HG02973 (cell line): ENCODE measurements at regions not wholly inside any gene's neighbourhood (a gene's known extent, or its start where the extent isn't known, plus 50 kb on each side); places are given as distances from the start of the nearest gene placed in this dataset.
"Not testable (repeated sequence)": the region's sequence is repeated elsewhere in the genome, so short reads cannot be mapped to it uniquely, and the experiment has no call there.

Experiments used
- ATAC-seq: cut with Tn5 transposase; IDR thresholded peaks from one replicate; pipeline ENCODE4 v1.9.1; 2021; ENCODE audit warnings: moderate library complexity; ENCODE audit not compliant: unreplicated experiment

- ATAC-seq: not testable (repeated sequence)
Measured at GRCh38 chr16:21532996-21533395, 66.4 kb upstream of the METTL9 start.

- not testable (repeated sequence) for ATAC-seq
Measured at GRCh38 chr16:21533474-21533873, 65.9 kb upstream of the METTL9 start.

- ATAC-seq: not testable (repeated sequence)
Measured at GRCh38 chr16:21534561-21534960, 64.8 kb upstream of the METTL9 start.

GRCh38 chr16:21535201-21535600 lies 64.2 kb upstream of the METTL9 start:
- ATAC-seq: not testable (repeated sequence)

GRCh38 chr16:21536740-21537139 lies 62.6 kb upstream of the METTL9 start:
- ATAC-seq: not testable (repeated sequence)

- ATAC-seq: not testable (repeated sequence)
Measured at GRCh38 chr16:21537598-21537997, 61.8 kb upstream of the METTL9 start.

- ATAC-seq: not testable (repeated sequence)
Measured at GRCh38 chr16:21539107-21539618, 60.2 kb upstream of the METTL9 start.

- peak; percentile 60 for ATAC-seq
Measured at GRCh38 chr16:21540770-21541433, 58.5 kb upstream of the METTL9 start.

GRCh38 chr16:21541611-21542051 lies 57.7 kb upstream of the METTL9 start:
- ATAC-seq: peak; percentile 36

- ATAC-seq: not testable (repeated sequence)
Measured at GRCh38 chr16:21542075-21542474, 57.3 kb upstream of the METTL9 start.

GRCh38 chr16:21542491-21543124 lies 56.8 kb upstream of the METTL9 start:
- not testable (repeated sequence) for ATAC-seq

- ATAC-seq: not testable (repeated sequence)
Measured at GRCh38 chr16:21543151-21543836, 56.1 kb upstream of the METTL9 start.

- ATAC-seq: not testable (repeated sequence)
Measured at GRCh38 chr16:21545664-21546326, 53.6 kb upstream of the METTL9 start.

- not testable (repeated sequence) for ATAC-seq
Measured at GRCh38 chr16:21549396-21549795, 50.0 kb upstream of the METTL9 start.
